Endothelial cell of umbilical vein (primary cell): ENCODE measurements at regions not wholly inside any gene's neighbourhood (a gene's known extent, or its start where the extent isn't known, plus 50 kb on each side); places are given as distances from the start of the nearest gene placed in this dataset.

Experiments used
- BruUV-seq: library from RNA; stranded (reverse); fragments of 400-500 nt; replicated peaks from 2 replicates; lab custom pipeline; 2021; lab: Mats Ljungman, UMichigan
- CTCF ChIA-PET: fragments of 300-600, 350-600 bp; sonication (Branson Sonifier 250); formaldehyde crosslinking; loops from one replicate; lab custom pipeline; 2021; ENCODE audit warnings: antibody characterized with exemption, inconsistent platforms; lab: Charles Lee
- POLR2A ChIA-PET: fragments of 300-600, 350-600 bp; sonication (Branson Sonifier 250); formaldehyde crosslinking; loops from one replicate; lab custom pipeline; 2021; ENCODE audit warnings: antibody characterized with exemption, inconsistent platforms; lab: Charles Lee
- DNase-seq: peaks from one replicate; pipeline ENCODE4 v3.0.0-alpha.2; 2011; ENCODE audit warnings: low read depth, low spot score
- FAIRE-seq: peaks from 2 replicates; lab custom pipeline; 2011; peaks lifted over from hg19 to GRCh38; lab: Jason Lieb, UNC
- H2AFZ ChIP-seq: 2 replicates; pipeline ENCODE4 v1.6.0; 2012; ENCODE audit warnings: low read depth, low read length, control low read depth, inconsistent platforms
- H3K27ac ChIP-seq: 2 replicates; pipeline ENCODE4 v1.5.1; 2011; ENCODE audit warnings: low read depth, mild to moderate bottlenecking, control low read depth, low read length, moderate library complexity; ENCODE audit not compliant: insufficient read depth
- H3K27me3 ChIP-seq, 2 experiments: 2 replicates each; pipeline versions ENCODE4 v1.6.0 to v1.6.1; 2011; ENCODE audit warnings: low read length in 2 of 2, mixed read lengths in 1 of 2; ENCODE audit not compliant: control insufficient read depth in 2 of 2, insufficient read depth in 2 of 2
- H3K36me3 ChIP-seq, 2 experiments: 2 replicates in 1 of 2; 3 replicates in 1 of 2; pipeline ENCODE4 v1.5.1; 2011; ENCODE audit warnings: low read length in 2 of 2, mild to moderate bottlenecking in 1 of 2, moderate library complexity in 1 of 2; ENCODE audit not compliant: control insufficient read depth in 2 of 2, insufficient read depth in 2 of 2; ENCODE audit errors: extremely low read depth in 1 of 2
- H3K4me1 ChIP-seq: 3 replicates; pipeline ENCODE4 v1.5.1; 2011; ENCODE audit warnings: mild to moderate bottlenecking, low read length; ENCODE audit not compliant: control insufficient read depth, insufficient read depth; ENCODE audit errors: extremely low read depth
- H3K4me2 ChIP-seq: 2 replicates; pipeline ENCODE4 v1.6.1; 2011; ENCODE audit warnings: low read length, control low read depth, mixed read lengths; ENCODE audit not compliant: insufficient read depth
- H3K4me3 ChIP-seq, 3 experiments: fragments of 200-600 bp in 1 of 3; sonication (generic), shearing (Covaris generic) in 1 of 3; replicated peaks in 1 of 3; 2 replicates each; pipeline ENCODE4 v1.5.1; 2011 to 2016; ENCODE audit warnings: control low read depth in 3 of 3, low read length in 3 of 3, mild to moderate bottlenecking in 2 of 3, inconsistent platforms in 1 of 3, low read depth in 1 of 3, moderate library complexity in 1 of 3; ENCODE audit not compliant: insufficient read depth in 1 of 3
- H3K79me2 ChIP-seq: 2 replicates; pipeline ENCODE4 v1.6.0; 2012; ENCODE audit warnings: low read length, inconsistent platforms; ENCODE audit not compliant: control insufficient read depth, insufficient read depth
- H3K9ac ChIP-seq: replicated peaks from 2 replicates; pipeline ENCODE3; 2011; ENCODE audit warnings: low read length, control low read depth; ENCODE audit not compliant: insufficient read depth; ENCODE audit errors: extremely low read depth
- H3K9me1 ChIP-seq: replicated peaks from 3 replicates; pipeline ENCODE4 v1.6.0; 2011; ENCODE audit warnings: mild to moderate bottlenecking, low read length; ENCODE audit not compliant: control insufficient read depth, insufficient read depth; ENCODE audit errors: extremely low read depth
- H3K9me3 ChIP-seq: replicated peaks from 2 replicates; pipeline ENCODE4 v1.5.1; 2012; ENCODE audit warnings: low read length, inconsistent platforms; ENCODE audit not compliant: control insufficient read depth, insufficient read depth
- H4K20me1 ChIP-seq: replicated peaks from 2 replicates; pipeline ENCODE3; 2011; ENCODE audit warnings: mild to moderate bottlenecking, low read length; ENCODE audit not compliant: control insufficient read depth, insufficient read depth; ENCODE audit errors: extremely low read depth
- CTCF ChIP-seq, 2 donors: IDR thresholded peaks; 1 replicate in 1 of 2; 2 replicates in 1 of 2; pipeline ENCODE4 v1.5.1; 2011; ENCODE audit warnings: low read length in 2 of 2, mild to moderate bottlenecking in 2 of 2, moderate library complexity in 2 of 2, control low read depth in 1 of 2, inconsistent platforms in 1 of 2, low read depth in 1 of 2; ENCODE audit not compliant: insufficient read depth in 1 of 2; ENCODE audit errors: extremely low read depth in 1 of 2
- EZH2 ChIP-seq: IDR thresholded peaks from 2 replicates; pipeline ENCODE4 v1.6.1; 2012; ENCODE audit warnings: borderline replicate concordance, low read depth, mild to moderate bottlenecking, moderate library complexity, low read length, inconsistent platforms; ENCODE audit not compliant: severe bottlenecking
- FOS ChIP-seq: IDR thresholded peaks from 2 replicates; pipeline ENCODE4 v1.6.1; 2011; ENCODE audit warnings: mild to moderate bottlenecking, low read length, moderate library complexity, borderline replicate concordance; ENCODE audit not compliant: insufficient read depth
- GATA2 ChIP-seq: IDR thresholded peaks from 2 replicates; pipeline ENCODE4 v1.7.0; 2011; ENCODE audit warnings: low read depth, mild to moderate bottlenecking, moderate library complexity, mixed read lengths, low read length; ENCODE audit not compliant: insufficient read length, insufficient read depth
- JUN ChIP-seq: IDR thresholded peaks from 2 replicates; pipeline ENCODE4 v1.6.1; 2011; ENCODE audit warnings: borderline replicate concordance, low read depth; ENCODE audit not compliant: insufficient read length, insufficient read depth
- MAX ChIP-seq: IDR thresholded peaks from 2 replicates; pipeline ENCODE4 v1.6.1; 2011; ENCODE audit not compliant: insufficient read depth, insufficient read length
- MYC ChIP-seq: IDR thresholded peaks from one replicate; pipeline ENCODE4 v1.6.1; 2011; ENCODE audit warnings: mild to moderate bottlenecking, low read depth, low read length
- POLR2A ChIP-seq: IDR thresholded peaks from 2 replicates; pipeline ENCODE4 v1.6.1; 2012; ENCODE audit warnings: low read depth, mild to moderate bottlenecking, control low read depth, low read length
- POLR2AphosphoS5 ChIP-seq: IDR thresholded peaks from 2 replicates; pipeline ENCODE4 v1.6.1; 2012; ENCODE audit warnings: low read depth, mild to moderate bottlenecking, control low read depth, low read length, moderate library complexity; ENCODE audit not compliant: insufficient read depth
- dilution Hi-C: fragments of 300-500 bp; cut with MboI; formaldehyde crosslinking; loops from one replicate; pipeline ENCODE4 v1.15.0; 2019; ENCODE audit warnings: low sequenced_read_pairs; ENCODE audit not compliant: extremely low pct_ligation_motif_present
- intact Hi-C: fragments of 100-400 bp; cut with micrococcal nuclease; formaldehyde crosslinking; loops from one replicate; pipeline ENCODE4 v1.10.0; 2022

- no peaks in the 10 kb centered on the region for H3K4me1 ChIP-seq
- TF ChIP-seq POLR2AphosphoS5, result no peak
- TF ChIP-seq FOS, result no peak
- no peak for TF ChIP-seq JUN
- TF ChIP-seq GATA2, result no peak
- TF ChIP-seq MAX, result no peak
- no peak for TF ChIP-seq POLR2A
- no peak for TF ChIP-seq EZH2
- TF ChIP-seq MYC, result no peak
- no peak for TF ChIP-seq CTCF (IDR thresholded peaks at IDR 0.05; ENCODE audit: extremely low read depth in 1 of 2, insufficient read depth in 1 of 2, low read depth in 1 of 2, low read length in 2 of 2)
- no peak overlapping the region for H3K4me3 ChIP-seq
- no peaks in the 10 kb centered on the region for H3K36me3 ChIP-seq
- intact Hi-C loops (no loop called here), dilution Hi-C loops (no loop called here)
- no peak for FAIRE-seq
- CTCF ChIA-PET, result no interaction called here
- DNase-seq, result no peak
- H3K9ac ChIP-seq, result no peak overlapping the region
- no peak overlapping the region for H2AFZ ChIP-seq
- no peak overlapping the region for H3K27ac ChIP-seq
- H3K27me3 ChIP-seq, result no peaks in the 10 kb centered on the region
- no peaks in the 10 kb centered on the region for H3K9me3 ChIP-seq
- H3K9me1 ChIP-seq, result no peaks in the 10 kb centered on the region
- no TSS peak for BruUV-seq
- no peaks in the 10 kb centered on the region for H4K20me1 ChIP-seq
- no peak overlapping the region for H3K4me2 ChIP-seq
- POLR2A ChIA-PET, result no interaction called here
- H3K79me2 ChIP-seq, result no peaks in the 10 kb centered on the region
Observed at GRCh38 chr4:14217401-14217800, 589.9 kb upstream of the BOD1L1 start.
